ENCODE measurements at regions not wholly inside any gene's neighbourhood (a gene's known extent, or its start where the extent isn't known, plus 50 kb on each side); places are given as distances from the start of the nearest gene placed in this dataset.

GRCh38 chr17:79263191-79263590, 188.6 kb downstream of the ENGASE start:
- no peak for DNase-seq (ENCODE audit: low read depth)
- TF ChIP-seq CTCF (IDR thresholded peaks at IDR 0.05; ENCODE audit: insufficient read depth, low read length): no peak
- H3K4me3 ChIP-seq (ENCODE audit: low read depth, low read length): no peak overlapping the region

- H3K4me3 ChIP-seq (ENCODE audit: low read depth, low read length): no peak overlapping the region
- TF ChIP-seq CTCF (IDR thresholded peaks at IDR 0.05; ENCODE audit: insufficient read depth, low read length): no peak
- DNase-seq (ENCODE audit: low read depth): no peak
Measured at GRCh38 chr17:79262624-79263023, 188.0 kb downstream of the ENGASE start.

GRCh38 chr17:79261355-79262072, 186.9 kb downstream of the ENGASE start:
- no peak for TF ChIP-seq CTCF (IDR thresholded peaks at IDR 0.05; ENCODE audit: insufficient read depth, low read length)
- no peak overlapping the region for H3K4me3 ChIP-seq (ENCODE audit: low read depth, low read length)
- no peak for DNase-seq (ENCODE audit: low read depth)

GRCh38 chr17:79258843-79259242, 184.2 kb downstream of the ENGASE start:
- DNase-seq (ENCODE audit: low read depth): no peak
- H3K4me3 ChIP-seq (ENCODE audit: low read depth, low read length): no peak overlapping the region
- no peak for TF ChIP-seq CTCF (IDR thresholded peaks at IDR 0.05; ENCODE audit: insufficient read depth, low read length)

- no peak for DNase-seq (ENCODE audit: low read depth)
- no peak for TF ChIP-seq CTCF (IDR thresholded peaks at IDR 0.05; ENCODE audit: insufficient read depth, low read length)
- H3K4me3 ChIP-seq (ENCODE audit: low read depth, low read length): no peak overlapping the region
Measured at GRCh38 chr17:79258041-79258440, 183.4 kb downstream of the ENGASE start.

- no peak overlapping the region for H3K4me3 ChIP-seq (ENCODE audit: low read depth, low read length)
- no peak for DNase-seq (ENCODE audit: low read depth)
- no peak for TF ChIP-seq CTCF (IDR thresholded peaks at IDR 0.05; ENCODE audit: insufficient read depth, low read length)
Measured at GRCh38 chr17:79255926-79256585, 181.4 kb downstream of the ENGASE start.

Measured in fibroblast of the aortic adventitia (primary cell).